Activated CD4-positive, alpha-beta T cell treated with anti-CD3 and anti-CD28 coated beads, Interleukin-2, amount 50 U/mL, for 4 hours (primary cell): ENCODE measurements at regions not wholly inside any gene's neighbourhood (a gene's known extent, or its start where the extent isn't known, plus 50 kb on each side); places are given as distances from the start of the nearest gene placed in this dataset.
"Not testable (repeated sequence)": the region's sequence is repeated elsewhere in the genome, so short reads cannot be mapped to it uniquely, and the experiment has no call there.

ENCODE experiments used
- DNase-seq, 2 experiments: peaks; one replicate each; pipeline ENCODE4 v3.0.0-alpha.2; 2020

DNA sequence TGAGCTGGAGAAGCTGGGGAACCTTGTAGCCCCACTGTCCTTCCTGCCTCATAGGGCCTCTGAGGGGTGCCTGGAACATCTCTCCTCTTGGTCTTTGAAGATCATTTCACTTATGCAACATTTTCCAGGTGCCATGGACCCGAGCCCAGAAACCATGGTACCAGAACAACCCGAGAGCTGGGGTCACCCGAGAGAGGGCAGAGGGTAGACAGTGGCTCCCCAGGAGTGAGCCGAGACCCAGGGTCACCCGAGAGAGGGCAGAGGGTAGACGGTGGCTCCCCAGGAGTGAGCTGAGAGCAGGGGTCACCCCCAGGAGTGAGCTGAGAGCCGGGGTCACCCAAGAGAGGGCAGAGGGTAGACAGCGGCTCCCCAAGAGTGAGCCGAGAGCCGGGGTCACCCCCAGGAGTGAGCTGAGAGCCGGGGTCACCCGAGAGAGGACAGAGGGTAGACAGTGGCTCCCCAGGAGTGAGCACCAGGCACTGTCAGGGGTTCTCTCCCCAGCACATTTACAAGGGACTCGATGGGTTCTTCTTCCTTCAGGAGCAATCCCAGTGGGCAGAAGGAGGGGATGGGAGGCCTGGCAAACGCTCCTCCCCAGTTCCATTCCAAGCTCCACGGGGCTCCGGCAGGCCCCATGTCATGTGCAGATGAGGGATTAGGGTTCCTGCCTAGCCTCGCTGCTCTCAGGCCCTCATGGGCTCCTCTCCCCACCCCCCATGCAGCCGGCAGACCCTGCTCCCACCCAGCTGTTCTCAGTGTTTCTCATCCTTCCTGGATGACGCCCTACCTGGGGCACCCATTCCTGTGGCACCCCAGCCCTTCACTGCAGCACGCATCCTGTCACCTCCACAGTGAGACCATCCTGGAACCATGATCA, 163.5 kb downstream of the RTP5 start:
- DNase-seq = no peak

DNA sequence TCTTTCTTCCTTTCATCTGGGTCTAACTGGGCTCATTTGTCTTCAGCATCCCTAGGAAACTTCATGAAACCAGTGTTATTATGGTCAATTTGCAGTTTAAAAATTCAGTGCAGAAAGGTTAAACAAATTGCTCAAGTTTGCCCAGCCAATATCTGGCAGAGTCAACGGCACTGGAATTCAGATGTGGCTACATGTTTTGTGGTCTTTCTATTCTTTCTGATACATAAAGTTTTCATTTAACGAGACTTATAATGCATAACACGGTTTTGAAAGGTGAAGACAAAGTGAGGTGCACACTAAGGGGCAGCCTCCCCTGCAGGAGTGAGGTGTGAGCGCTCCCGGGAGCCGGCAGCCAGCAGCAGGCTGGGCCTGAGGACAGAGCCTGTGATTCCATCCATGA, 164.6 kb downstream of the RTP5 start:
- DNase-seq = no peak

GRCh38 chr2:242034996-242035814, 165.7 kb downstream of the RTP5 start:
- DNase-seq = no peak

GRCh38 chr2:242035858-242036652, 166.5 kb downstream of the RTP5 start:
- no peak for DNase-seq

- no peak for DNase-seq
Observed at GRCh38 chr2:242036653-242036950, 167.1 kb downstream of the RTP5 start.

- no peak for DNase-seq
Observed at GRCh38 chr2:242038166-242038927, 168.8 kb downstream of the RTP5 start.

DNA sequence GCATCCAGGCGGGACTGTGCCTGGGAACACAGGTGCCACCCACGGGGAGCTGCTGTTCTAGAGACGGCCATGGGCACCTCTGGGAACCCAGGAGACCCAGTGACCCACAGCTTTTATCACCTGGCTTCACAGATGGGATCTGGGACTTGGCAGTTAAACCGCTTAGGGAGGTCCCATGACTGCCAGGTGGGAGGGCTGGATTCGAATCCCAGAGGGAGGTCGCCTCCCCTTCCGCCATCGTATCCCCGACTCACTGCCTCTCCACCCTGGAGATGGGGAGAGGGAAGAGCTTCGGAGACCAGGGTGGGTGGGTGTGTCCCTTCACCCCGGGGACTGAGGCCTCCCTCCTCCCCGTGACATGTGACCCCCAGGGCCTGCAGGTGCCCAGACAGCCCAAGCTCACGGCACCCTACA, 169.4 kb downstream of the RTP5 start:
- DNase-seq = no peak

DNA sequence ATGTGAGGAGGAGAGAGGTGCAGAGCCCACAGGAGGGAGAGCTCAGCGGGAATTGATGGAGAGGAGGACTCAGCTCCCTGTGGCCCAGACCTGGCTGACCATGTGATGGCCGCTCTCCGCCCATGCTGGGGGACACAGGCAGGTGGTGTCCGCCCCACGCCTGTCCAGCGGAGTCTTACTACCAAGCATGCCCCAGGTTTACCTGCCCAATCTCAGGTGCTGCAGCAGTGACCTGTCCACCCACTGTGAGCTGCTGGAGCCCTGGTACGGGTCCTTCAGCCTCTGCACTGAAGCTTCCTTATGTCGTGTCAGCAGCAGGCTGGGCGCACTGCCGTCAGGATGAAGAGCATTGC, 170.8 kb downstream of the RTP5 start:
- DNase-seq = no peak

DNA sequence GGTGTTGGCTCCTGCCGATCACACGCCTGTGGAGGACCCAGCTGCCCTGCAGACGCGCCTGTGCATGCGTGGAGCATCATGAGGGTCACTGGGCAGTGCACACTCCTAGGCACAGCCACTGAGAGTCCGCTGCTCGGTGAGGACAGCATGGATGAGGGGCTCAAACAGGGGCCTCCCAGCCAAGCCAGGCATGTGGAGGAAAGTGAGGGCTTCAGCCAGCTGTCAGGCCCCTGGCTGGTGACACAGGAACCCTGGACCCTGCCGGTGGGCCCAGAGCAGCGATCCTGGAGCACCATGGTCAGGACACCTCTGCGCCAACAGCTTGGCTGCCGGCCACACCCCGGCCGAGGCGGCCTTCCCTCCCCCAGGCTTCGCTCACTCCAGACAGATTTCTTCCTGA, 171.2 kb downstream of the RTP5 start:
- DNase-seq = no peak

- no peak for DNase-seq
Observed at GRCh38 chr2:242041816-242042215, 172.3 kb downstream of the RTP5 start.

- no peak for DNase-seq
Observed at GRCh38 chr2:242043538-242044312, 174.2 kb downstream of the RTP5 start.

GRCh38 chr2:242044313-242044590, 174.7 kb downstream of the RTP5 start:
- DNase-seq = no peak

- not testable (repeated sequence) for DNase-seq
Observed at GRCh38 chr2:242045596-242046144, 176.1 kb downstream of the RTP5 start.

- no peak for DNase-seq
Observed at GRCh38 chr2:242046206-242046826, 176.8 kb downstream of the RTP5 start.

- DNase-seq = no peak
Observed at GRCh38 chr2:242047963-242048362, 178.4 kb downstream of the RTP5 start.

GRCh38 chr2:242048479-242048878, 178.9 kb downstream of the RTP5 start:
- DNase-seq = no peak

DNA sequence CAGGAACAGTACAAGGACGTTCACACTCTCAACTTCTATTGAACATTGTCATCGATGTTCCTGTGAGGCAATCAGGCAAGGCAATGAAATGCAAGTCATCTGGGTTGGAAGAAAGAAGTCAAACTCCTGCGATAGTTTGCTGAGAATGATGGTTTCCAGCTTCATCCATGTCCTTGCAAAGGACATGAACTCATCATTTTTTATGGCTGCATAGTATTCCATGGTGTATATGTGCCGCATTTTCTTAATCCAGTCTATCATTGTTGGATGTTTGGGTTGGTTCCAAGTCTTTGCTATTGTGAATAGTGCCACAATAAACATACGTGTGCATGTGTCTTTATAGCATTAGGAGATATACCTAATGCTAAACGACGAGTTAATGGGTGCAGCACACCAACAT, 180.0 kb downstream of the RTP5 start:
- not testable (repeated sequence) for DNase-seq

- no peak for DNase-seq
Observed at GRCh38 chr2:242051463-242051862, 181.9 kb downstream of the RTP5 start.

DNA sequence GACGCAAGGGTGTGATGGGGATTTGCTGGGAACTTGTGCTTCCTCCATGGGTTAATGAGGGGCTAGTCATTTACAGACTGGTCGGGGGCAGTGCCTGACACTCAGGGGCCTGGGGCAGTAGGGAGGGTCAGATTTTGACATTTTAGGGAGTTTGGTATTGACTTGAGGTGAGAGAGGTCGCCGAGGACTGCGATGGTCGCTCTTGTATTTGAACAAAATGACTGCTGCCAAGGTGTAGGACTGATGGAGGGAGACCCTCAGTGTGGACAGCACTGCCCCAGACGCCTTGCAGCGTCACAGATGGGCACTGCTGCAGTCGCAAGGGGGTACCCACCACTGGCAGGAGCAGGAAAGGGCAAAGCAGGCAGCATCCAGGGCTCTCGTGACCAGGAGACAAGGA, 182.9 kb downstream of the RTP5 start:
- DNase-seq = no peak

GRCh38 chr2:242053921-242054320, 184.4 kb downstream of the RTP5 start:
- no peak for DNase-seq

GRCh38 chr2:242054406-242054805, 184.9 kb downstream of the RTP5 start:
- no peak for DNase-seq
